HepG2 (cell line): ENCODE measurements at regions not wholly inside any gene's neighbourhood (a gene's known extent, or its start where the extent isn't known, plus 50 kb on each side); places are given as distances from the start of the nearest gene placed in this dataset.

Source experiments
- ATAC-seq: fragments of 200-7000 bp; cut with Tn5 transposase; 3 replicates; pipeline ENCODE4 v1.9.1; 2020; ENCODE audit warnings: mild to moderate bottlenecking, moderate library complexity
- BruUV-seq: library from RNA; stranded (reverse); fragments of 400-500 nt; replicated peaks from 2 replicates; lab custom pipeline; 2021; lab: Mats Ljungman, UMichigan
- CTCF ChIA-PET: fragments of 300-600 bp; formaldehyde crosslinking; extraction: SDS; loops from one replicate; lab custom pipeline; 2021; ENCODE audit warnings: low total read pairs, inconsistent platforms, low intra/inter-chr PET ratio; lab: Yijun Ruan, JAX
- POLR2A ChIA-PET: fragments of 350-600 bp; sonication (Branson Sonifier 250); formaldehyde crosslinking; loops from one replicate; lab custom pipeline; 2020; ENCODE audit warnings: antibody characterized with exemption, inconsistent platforms; lab: Yijun Ruan, JAX
- DNase-seq: peaks from one replicate; pipeline ENCODE4 v3.0.0-alpha.2; 2015; ENCODE audit warnings: low spot score
- FAIRE-seq: peaks from 3 replicates; lab custom pipeline; 2011; peaks lifted over from hg19 to GRCh38; lab: Jason Lieb, UNC
- H2AFZ ChIP-seq: one replicate; pipeline ENCODE4 v1.6.1; 2011; ENCODE audit warnings: low read length, inconsistent platforms
- H3K27ac ChIP-seq: fragments of 300-600 bp; 3 replicates; pipeline ENCODE4 v1.8.0; 2011; ENCODE audit warnings: mixed run types, mild to moderate bottlenecking, mixed read lengths, low read length, inconsistent platforms; ENCODE audit not compliant: insufficient read depth; ENCODE audit errors: extremely low read length
- H3K27me3 ChIP-seq, 2 experiments: fragments of 200-600 bp in 1 of 2; 2 replicates in 1 of 2; 3 replicates in 1 of 2; pipeline versions ENCODE4 v1.6.0 to v1.8.0; 2011; ENCODE audit warnings: low read length in 2 of 2, mild to moderate bottlenecking in 2 of 2, moderate library complexity in 2 of 2, inconsistent platforms in 1 of 2; ENCODE audit not compliant: insufficient read depth in 2 of 2, control insufficient read depth in 1 of 2
- H3K36me3 ChIP-seq, 2 experiments: fragments of 200-600 bp in 1 of 2; replicated peaks in 1 of 2; 2 replicates in 1 of 2; 3 replicates in 1 of 2; pipeline versions ENCODE4 v1.5.1 to v1.8.0; 2011; ENCODE audit warnings: low read length in 2 of 2, inconsistent platforms in 1 of 2; ENCODE audit not compliant: insufficient read depth in 2 of 2, control insufficient read depth in 1 of 2
- H3K4me1 ChIP-seq: 2 replicates; pipeline ENCODE4 v1.5.1; 2012; ENCODE audit warnings: low read length, inconsistent platforms; ENCODE audit not compliant: insufficient read depth
- H3K4me2 ChIP-seq: 2 replicates; pipeline ENCODE4 v1.6.0; 2011; ENCODE audit warnings: low read depth, low read length, inconsistent platforms
- H3K4me3 ChIP-seq, 3 experiments: fragments of 200-600 bp in 1 of 3; sonication (generic), shearing (Covaris generic) in 1 of 3; replicated peaks in 1 of 3; 2 replicates each; pipeline ENCODE4 v1.5.1; 2011 to 2016; ENCODE audit warnings: low read length in 3 of 3, inconsistent platforms in 2 of 3, low read depth in 2 of 3, mild to moderate bottlenecking in 2 of 3, control low read depth in 1 of 3, mixed read lengths in 1 of 3; ENCODE audit not compliant: insufficient read depth in 1 of 3
- H3K79me2 ChIP-seq: one replicate; pipeline ENCODE4 v1.6.1; 2011; ENCODE audit warnings: low read length, inconsistent platforms; ENCODE audit not compliant: insufficient read depth
- H3K9ac ChIP-seq: 2 replicates; pipeline ENCODE4 v1.6.0; 2011; ENCODE audit warnings: mild to moderate bottlenecking, low read depth, low read length, inconsistent platforms; ENCODE audit not compliant: insufficient read depth
- H3K9me3 ChIP-seq: 2 replicates; pipeline ENCODE4 v1.5.1; 2012; ENCODE audit warnings: mild to moderate bottlenecking, low read length
- H4K20me1 ChIP-seq: 2 replicates; pipeline ENCODE4 v1.6.0; 2011; ENCODE audit warnings: inconsistent platforms, mild to moderate bottlenecking, low read length, moderate library complexity; ENCODE audit not compliant: insufficient read depth
- DPF2 ChIP-seq: sonication (generic); formaldehyde crosslinking; IDR thresholded peaks from 2 replicates; pipeline ENCODE4 v1.4.0; 2020; ENCODE audit warnings: mild to moderate bottlenecking, low read depth, missing genetic modification reagents, borderline replicate concordance
- KDM6A ChIP-seq: IDR thresholded peaks from 2 replicates; pipeline ENCODE4 v1.6.1; 2016; ENCODE audit warnings: low read depth
- MAZ ChIP-seq, 2 experiments: sonication (generic) in 1 of 2; formaldehyde crosslinking in 1 of 2; IDR thresholded peaks; 2 replicates each; pipeline versions ENCODE4 v1.5.0 to v1.6.1; 2012 to 2020; ENCODE audit warnings: low read depth in 2 of 2, mild to moderate bottlenecking in 2 of 2, borderline replicate concordance in 1 of 2, improper control_type of control experiment in 1 of 2, low read length in 1 of 2, missing genetic modification reagents in 1 of 2, moderate library complexity in 1 of 2
- PAF1 ChIP-seq: IDR thresholded peaks from 2 replicates; pipeline ENCODE4 v1.6.1; 2016; ENCODE audit warnings: missing genetic modification reagents, missing compliant biosample characterization
- ZSCAN9 ChIP-seq: IDR thresholded peaks from 2 replicates; pipeline ENCODE4 v1.6.1; 2016; ENCODE audit warnings: borderline replicate concordance
- WGBS: methylation state at CpG from one replicate; pipeline ENCODE4 v1.1.6; 2017; ENCODE audit warnings: low lambda C conversion rate; 5-methylcytosine and 5-hydroxymethylcytosine counted together
- in situ Hi-C: cut with HindIII; loops from 2 replicates; pipeline ENCODE4 v1.10.0; 2017; ENCODE audit warnings: low pct_unique_long_range_greater_than_20kb; ENCODE audit not compliant: extremely low pct_ligation_motif_present
- intact Hi-C: fragments of 100-400 bp; cut with micrococcal nuclease; formaldehyde crosslinking; loops from one replicate; pipeline ENCODE4 v1.10.0; 2022; ENCODE audit not compliant: unreplicated experiment
- TF ChIP-seq, protein P1 (sequence below): sonication (generic); formaldehyde crosslinking; IDR thresholded peaks from 2 replicates; pipeline ENCODE4 v1.8.1; 2023; ENCODE audit warnings: mild to moderate bottlenecking, inconsistent platforms, moderate library complexity, missing genetic modification reagents, borderline replicate concordance
- TF ChIP-seq, protein P2 (sequence below): sonication (generic); formaldehyde crosslinking; IDR thresholded peaks from 2 replicates; pipeline ENCODE4 v1.5.1; 2020; ENCODE audit warnings: mild to moderate bottlenecking, missing genetic modification reagents, moderate library complexity
- TF ChIP-seq, protein P3 (sequence below): sonication (generic); formaldehyde crosslinking; IDR thresholded peaks from 2 replicates; pipeline ENCODE4 v1.5.0; 2020; ENCODE audit warnings: missing genetic modification reagents

DNA sequence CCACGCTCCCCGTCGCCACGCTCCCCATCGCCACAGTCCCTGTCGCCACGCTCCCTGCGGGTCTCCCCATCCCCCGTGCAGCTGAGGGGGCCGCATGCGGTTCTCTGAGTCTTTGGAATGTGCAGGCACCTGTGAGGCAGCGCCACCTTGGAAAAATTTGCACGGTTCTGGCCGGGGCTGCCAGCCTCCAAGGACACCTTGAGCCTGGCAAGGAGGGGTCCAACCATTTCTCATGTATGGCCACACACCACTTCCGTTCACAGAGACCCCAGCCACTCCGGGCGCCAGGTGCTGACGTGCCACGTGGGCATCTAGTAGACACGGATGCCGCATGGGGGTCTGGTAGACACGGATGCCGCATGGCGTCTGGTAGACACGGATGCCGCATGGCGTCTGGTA, 70.5 kb upstream of the ADGRA1 start:
- H3K4me2 ChIP-seq, result no peak overlapping the region
- no peaks in the 10 kb centered on the region for H3K9me3 ChIP-seq
- WGBS, result 75% methylated on average over 22 of the region's 27 CpGs
- peaks cover 1% of the 10 kb centered on the region; the same call in 1 of the 2 replicates for H3K4me1 ChIP-seq
- H3K9ac ChIP-seq, result no peak overlapping the region
- no peaks in the 10 kb centered on the region for H3K79me2 ChIP-seq
- no peak for DNase-seq
- BruUV-seq, result no TSS peak
- intact Hi-C loops, result no loop called here
- ChIA-PET CTCF (no interaction called here), POLR2A (no interaction called here)
- no peak for FAIRE-seq
- no peak for TF ChIP-seq KDM6A (CRISPR knock-in tag)
- no peak for TF ChIP-seq DPF2 (CRISPR knock-in tag)
- TF ChIP-seq ZSCAN9, result no peak
- TF ChIP-seq, protein P1, sequence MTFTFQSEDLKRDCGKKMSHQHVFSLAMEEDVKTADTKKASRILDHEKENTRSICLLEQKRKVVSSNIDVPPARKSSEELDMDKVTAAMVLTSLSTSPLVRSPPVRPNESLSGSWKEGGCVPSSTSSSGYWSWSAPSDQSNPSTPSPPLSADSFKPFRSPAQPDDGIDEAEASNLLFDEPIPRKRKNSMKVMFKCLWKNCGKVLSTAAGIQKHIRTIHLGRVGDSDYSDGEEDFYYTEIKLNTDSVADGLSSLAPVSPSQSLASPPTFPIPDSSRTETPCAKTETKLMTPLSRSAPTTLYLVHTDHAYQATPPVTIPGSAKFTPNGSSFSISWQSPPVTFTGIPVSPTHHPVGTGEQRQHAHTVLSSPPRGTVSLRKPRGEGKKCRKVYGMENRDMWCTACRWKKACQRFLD (CRISPR knock-in tag), result no peak
- TF ChIP-seq, protein P2, sequence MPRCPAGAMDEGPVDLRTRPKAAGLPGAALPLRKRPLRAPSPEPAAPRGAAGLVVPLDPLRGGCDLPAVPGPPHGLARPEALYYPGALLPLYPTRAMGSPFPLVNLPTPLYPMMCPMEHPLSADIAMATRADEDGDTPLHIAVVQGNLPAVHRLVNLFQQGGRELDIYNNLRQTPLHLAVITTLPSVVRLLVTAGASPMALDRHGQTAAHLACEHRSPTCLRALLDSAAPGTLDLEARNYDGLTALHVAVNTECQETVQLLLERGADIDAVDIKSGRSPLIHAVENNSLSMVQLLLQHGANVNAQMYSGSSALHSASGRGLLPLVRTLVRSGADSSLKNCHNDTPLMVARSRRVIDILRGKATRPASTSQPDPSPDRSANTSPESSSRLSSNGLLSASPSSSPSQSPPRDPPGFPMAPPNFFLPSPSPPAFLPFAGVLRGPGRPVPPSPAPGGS (CRISPR knock-in tag), result no peak
- no peak for TF ChIP-seq MAZ (IDR thresholded peaks at IDR 0.05; ENCODE audit: borderline replicate concordance, low read depth, low read length)
- TF ChIP-seq MAZ (CRISPR knock-in tag; IDR thresholded peaks at IDR 0.05; ENCODE audit: low read depth), result no peak
- TF ChIP-seq, protein P3, sequence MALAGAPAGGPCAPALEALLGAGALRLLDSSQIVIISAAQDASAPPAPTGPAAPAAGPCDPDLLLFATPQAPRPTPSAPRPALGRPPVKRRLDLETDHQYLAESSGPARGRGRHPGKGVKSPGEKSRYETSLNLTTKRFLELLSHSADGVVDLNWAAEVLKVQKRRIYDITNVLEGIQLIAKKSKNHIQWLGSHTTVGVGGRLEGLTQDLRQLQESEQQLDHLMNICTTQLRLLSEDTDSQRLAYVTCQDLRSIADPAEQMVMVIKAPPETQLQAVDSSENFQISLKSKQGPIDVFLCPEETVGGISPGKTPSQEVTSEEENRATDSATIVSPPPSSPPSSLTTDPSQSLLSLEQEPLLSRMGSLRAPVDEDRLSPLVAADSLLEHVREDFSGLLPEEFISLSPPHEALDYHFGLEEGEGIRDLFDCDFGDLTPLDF (CRISPR knock-in tag), result no peak
- TF ChIP-seq PAF1 (CRISPR knock-in tag), result no peak
- no peak overlapping the region for H2AFZ ChIP-seq
- H3K4me3 ChIP-seq, result no peak overlapping the region
- H3K27ac ChIP-seq, result no peak overlapping the region
- H4K20me1 ChIP-seq, result no peaks in the 10 kb centered on the region
- in situ Hi-C loops, result no loop called here
- no peaks in the 10 kb centered on the region for H3K36me3 ChIP-seq
- ATAC-seq, result no peak
- peaks cover 5 to 37% of the 10 kb centered on the region in 2 experiments; a peak in 4 of 5 replicates for H3K27me3 ChIP-seq
